DND-41 (cell line): ENCODE measurements at regions not wholly inside any gene's neighbourhood (a gene's known extent, or its start where the extent isn't known, plus 50 kb on each side); places are given as distances from the start of the nearest gene placed in this dataset.

Experiments
- EZH2 ChIP-seq: IDR thresholded peaks from 3 replicates; pipeline ENCODE4 v1.6.1; 2012; ENCODE audit warnings: borderline replicate concordance, low read depth, mild to moderate bottlenecking, moderate library complexity, low read length, inconsistent platforms; ENCODE audit not compliant: severe bottlenecking
- TF ChIP-seq, protein P1 (sequence below): IDR thresholded peaks from 2 replicates; pipeline ENCODE4 v1.5.1; 2012; ENCODE audit warnings: borderline replicate concordance, low read length, moderate library complexity, mild to moderate bottlenecking; ENCODE audit not compliant: poor library complexity, severe bottlenecking; ENCODE audit errors: extremely low read depth

DNA sequence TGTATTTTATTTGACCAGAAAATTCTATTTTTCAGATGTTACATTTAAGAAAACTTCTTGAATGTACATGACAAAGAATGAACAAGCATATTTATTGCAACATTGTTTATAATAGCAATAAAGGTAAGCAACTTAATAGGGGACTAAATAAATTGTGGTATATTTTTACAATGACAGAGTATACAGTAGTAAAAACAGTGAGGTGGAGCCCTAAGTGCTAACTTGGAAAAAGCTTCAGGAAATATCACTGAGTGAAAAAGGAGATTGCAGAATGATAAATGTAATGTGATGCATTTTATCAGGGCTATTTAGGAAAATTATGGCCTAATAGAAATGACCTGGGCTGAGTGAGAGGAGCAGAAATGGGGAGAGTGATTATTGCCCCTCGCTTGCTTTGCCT lies 56.5 kb upstream of the SEMA6A start:
- TF ChIP-seq, protein P1, sequence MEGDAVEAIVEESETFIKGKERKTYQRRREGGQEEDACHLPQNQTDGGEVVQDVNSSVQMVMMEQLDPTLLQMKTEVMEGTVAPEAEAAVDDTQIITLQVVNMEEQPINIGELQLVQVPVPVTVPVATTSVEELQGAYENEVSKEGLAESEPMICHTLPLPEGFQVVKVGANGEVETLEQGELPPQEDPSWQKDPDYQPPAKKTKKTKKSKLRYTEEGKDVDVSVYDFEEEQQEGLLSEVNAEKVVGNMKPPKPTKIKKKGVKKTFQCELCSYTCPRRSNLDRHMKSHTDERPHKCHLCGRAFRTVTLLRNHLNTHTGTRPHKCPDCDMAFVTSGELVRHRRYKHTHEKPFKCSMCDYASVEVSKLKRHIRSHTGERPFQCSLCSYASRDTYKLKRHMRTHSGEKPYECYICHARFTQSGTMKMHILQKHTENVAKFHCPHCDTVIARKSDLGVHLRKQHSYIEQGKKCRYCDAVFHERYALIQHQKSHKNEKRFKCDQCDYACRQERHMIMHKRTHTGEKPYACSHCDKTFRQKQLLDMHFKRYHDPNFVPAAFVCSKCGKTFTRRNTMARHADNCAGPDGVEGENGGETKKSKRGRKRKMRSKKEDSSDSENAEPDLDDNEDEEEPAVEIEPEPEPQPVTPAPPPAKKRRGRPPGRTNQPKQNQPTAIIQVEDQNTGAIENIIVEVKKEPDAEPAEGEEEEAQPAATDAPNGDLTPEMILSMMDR, result no peak
- no peak for TF ChIP-seq EZH2
